K562 (cell line): ENCODE measurements at regions not wholly inside any gene's neighbourhood (a gene's known extent, or its start where the extent isn't known, plus 50 kb on each side); places are given as distances from the start of the nearest gene placed in this dataset.

Source experiments
- ATAC-seq: fragments of 200-7000 bp; cut with Tn5 transposase; 3 replicates; pipeline ENCODE4 v1.9.1; 2020; ENCODE audit warnings: moderate library complexity
- BruUV-seq: library from RNA; stranded (reverse); fragments of 400-500 nt; replicated peaks from 2 replicates; lab custom pipeline; 2021; lab: Mats Ljungman, UMichigan
- CTCF ChIA-PET: fragments of 300-600 bp; formaldehyde crosslinking; extraction: SDS; loops from one replicate; lab custom pipeline; 2021; ENCODE audit warnings: low intra/inter-chr PET ratio; lab: Yijun Ruan, JAX
- POLR2A ChIA-PET: fragments of 300-600, 350-650 bp; sonication (Branson Sonifier 250); formaldehyde crosslinking; extraction: SDS; loops from one replicate; lab custom pipeline; 2021; ENCODE audit warnings: antibody characterized with exemption, inconsistent platforms; lab: Yijun Ruan, JAX
- DNase-seq, 4 experiments: peaks; one replicate each; pipeline versions ENCODE4 v3.0.0 to v3.0.0-alpha.2; 2011 to 2018; ENCODE audit warnings: low spot score in 3 of 4, mixed read lengths in 3 of 4; ENCODE audit errors: extremely low read depth in 1 of 4
- FAIRE-seq: peaks from 2 replicates; lab custom pipeline; 2011; peaks lifted over from hg19 to GRCh38; lab: Jason Lieb, UNC
- H2AFZ ChIP-seq: 2 replicates; pipeline ENCODE4 v1.6.0; 2011; ENCODE audit warnings: low read depth, low read length, control low read depth, inconsistent platforms
- H3K27ac ChIP-seq: fragments of 200-600 bp; 3 replicates; pipeline ENCODE4 v1.8.0; 2011; ENCODE audit warnings: low read depth, mild to moderate bottlenecking, control low read depth, inconsistent platforms, low read length, moderate library complexity, mixed read lengths; ENCODE audit errors: extremely low read depth
- H3K27me3 ChIP-seq, 2 experiments: fragments of 300-600 bp in 1 of 2; 2 replicates in 1 of 2; 3 replicates in 1 of 2; pipeline versions ENCODE4 v1.6.0 to v1.8.0; 2011; ENCODE audit warnings: inconsistent platforms in 2 of 2, low read length in 2 of 2, mild to moderate bottlenecking in 1 of 2, mixed read lengths in 1 of 2, moderate library complexity in 1 of 2; ENCODE audit not compliant: control insufficient read depth in 2 of 2, insufficient read depth in 2 of 2
- H3K36me3 ChIP-seq: fragments of 300-600 bp; 3 replicates; pipeline ENCODE4 v1.8.0; 2011; ENCODE audit warnings: mild to moderate bottlenecking, low read length, inconsistent platforms; ENCODE audit not compliant: control insufficient read depth, insufficient read depth
- H3K4me1 ChIP-seq, 2 experiments: fragments of 200-600 bp in 1 of 2; replicated peaks in 1 of 2; 2 replicates in 1 of 2; 3 replicates in 1 of 2; pipeline versions ENCODE4 v1.5.1 to v1.8.0; 2011; ENCODE audit warnings: inconsistent platforms in 2 of 2, low read length in 2 of 2, mild to moderate bottlenecking in 1 of 2, mixed read lengths in 1 of 2, moderate library complexity in 1 of 2; ENCODE audit not compliant: control insufficient read depth in 2 of 2, insufficient read depth in 2 of 2
- H3K4me2 ChIP-seq: 2 replicates; pipeline ENCODE4 v1.6.1; 2011; ENCODE audit warnings: low read length, control low read depth, inconsistent platforms, mixed read lengths; ENCODE audit not compliant: insufficient read depth
- H3K4me3 ChIP-seq: fragments of 200-600 bp; sonication (generic), shearing (Covaris generic); 2 replicates; pipeline ENCODE4 v1.5.1; 2016; ENCODE audit warnings: control low read depth, inconsistent platforms
- H3K79me2 ChIP-seq: fragments of 200-600 bp; 3 replicates; pipeline ENCODE4 v1.8.0; 2011; ENCODE audit warnings: low read length, inconsistent platforms; ENCODE audit not compliant: control insufficient read depth, insufficient read depth
- H3K9ac ChIP-seq, 2 experiments: 2 replicates each; pipeline versions ENCODE4 v1.6.0 to v1.6.1; 2011; ENCODE audit warnings: low read depth in 2 of 2, low read length in 2 of 2, control low read depth in 1 of 2, inconsistent platforms in 1 of 2, mild to moderate bottlenecking in 1 of 2, mixed read lengths in 1 of 2; ENCODE audit not compliant: insufficient read depth in 1 of 2
- H3K9me1 ChIP-seq: one replicate; pipeline ENCODE4 v1.6.0; 2011; ENCODE audit warnings: inconsistent platforms, mild to moderate bottlenecking, low read length, moderate library complexity; ENCODE audit not compliant: control insufficient read depth, insufficient read depth
- H3K9me3 ChIP-seq: replicated peaks from 2 replicates; pipeline ENCODE4 v1.5.1; 2011; ENCODE audit warnings: low read depth, low read length, inconsistent platforms; ENCODE audit not compliant: control insufficient read depth, insufficient read depth
- H4K20me1 ChIP-seq: replicated peaks from 2 replicates; pipeline ENCODE4 v1.6.1; 2011; ENCODE audit warnings: low read length, inconsistent platforms, mixed read lengths; ENCODE audit not compliant: control insufficient read depth, insufficient read depth
- CEBPZ ChIP-seq: fragments of 150-350 bp; IDR thresholded peaks from 2 replicates; pipeline ENCODE4 v1.6.1; 2014; ENCODE audit warnings: low read depth, mild to moderate bottlenecking, low read length, borderline replicate concordance
- CREM ChIP-seq: IDR thresholded peaks from 2 replicates; pipeline ENCODE4 v1.6.1; 2014; ENCODE audit warnings: antibody characterized with exemption, low read depth
- KDM2B ChIP-seq: fragments of 250-450 bp; sonication (Bioruptor Pico); IDR thresholded peaks from 2 replicates; pipeline ENCODE4 v1.8.0; 2021; ENCODE audit warnings: mild to moderate bottlenecking, moderate library complexity
- MEF2A ChIP-seq: IDR thresholded peaks from 2 replicates; pipeline ENCODE4 v1.6.1; 2011; ENCODE audit warnings: low read depth, mild to moderate bottlenecking, low read length, moderate library complexity; ENCODE audit not compliant: control insufficient read depth
- MLLT1 ChIP-seq, 2 experiments: fragments of 450-650 bp; IDR thresholded peaks; 2 replicates each; pipeline ENCODE4 v1.6.1; 2016
- SIN3B ChIP-seq: fragments of 450-650 bp; IDR thresholded peaks from 2 replicates; pipeline ENCODE4 v1.6.1; 2017; ENCODE audit warnings: low read depth, mild to moderate bottlenecking, moderate library complexity
- SP1 ChIP-seq: sonication (generic); formaldehyde crosslinking; IDR thresholded peaks from 2 replicates; pipeline ENCODE4 v1.8.1; 2022; ENCODE audit warnings: mild to moderate bottlenecking, missing genetic modification reagents
- STAT6 ChIP-seq: sonication (generic); formaldehyde crosslinking; IDR thresholded peaks from 2 replicates; pipeline ENCODE4 v1.8.1; 2023; ENCODE audit warnings: mild to moderate bottlenecking, missing genetic modification reagents
- SUPT5H ChIP-seq: fragments of 450-650 bp; IDR thresholded peaks from 2 replicates; pipeline ENCODE4 v1.6.1; 2016
- TEAD1 ChIP-seq, 2 experiments: fragments of 450-650 bp in 1 of 2; sonication (generic) in 1 of 2; formaldehyde crosslinking; IDR thresholded peaks; 2 replicates each; pipeline versions ENCODE4 v1.4.0 to v1.8.0; 2020 to 2022; ENCODE audit warnings: mild to moderate bottlenecking in 2 of 2, missing genetic modification reagents in 1 of 2
- ZKSCAN3 ChIP-seq: fragments of 250-450 bp; sonication (Bioruptor Pico); IDR thresholded peaks from 2 replicates; pipeline ENCODE4 v1.4.0; 2020
- ZNF197 ChIP-seq: fragments of 200-800 bp; sonication (Bioruptor generic); IDR thresholded peaks from 2 replicates; pipeline ENCODE4 v1.6.1; 2016; ENCODE audit warnings: low read depth, missing genetic modification characterization, missing compliant biosample characterization
- ZNF699 ChIP-seq: fragments of 250-450 bp; sonication (Bioruptor Pico); IDR thresholded peaks from 2 replicates; pipeline ENCODE4 v1.8.0; 2021; ENCODE audit warnings: mild to moderate bottlenecking, moderate library complexity; ENCODE audit not compliant: insufficient replicate concordance
- ZZZ3 ChIP-seq: fragments of 450-650 bp; IDR thresholded peaks from 2 replicates; pipeline ENCODE4 v1.6.1; 2016; ENCODE audit warnings: antibody characterized with exemption, mild to moderate bottlenecking, moderate library complexity
- WGBS: fragments of 100-300 bp; shearing (Covaris generic); methylation state at CpG from one replicate; pipeline ENCODE4 v1.1.6; 2016; ENCODE audit warnings: low coverage, mixed read lengths; ENCODE audit not compliant: insufficient coverage; ENCODE audit errors: missing lambda C conversion rate; 5-methylcytosine and 5-hydroxymethylcytosine counted together
- in situ Hi-C: fragments of 300-500 bp; cut with MboI; formaldehyde crosslinking; loops from 4 replicates; pipeline ENCODE4 v1.15.0; 2018; ENCODE audit warnings: inconsistent platforms, mixed read lengths
- intact Hi-C: fragments of 100-400 bp; cut with micrococcal nuclease; formaldehyde crosslinking; loops from 2 replicates; pipeline ENCODE4 v1.14.2; 2022
- TF ChIP-seq, protein P1 (sequence below): fragments of 450-650 bp; formaldehyde crosslinking; IDR thresholded peaks from 2 replicates; pipeline ENCODE4 v1.4.0; 2020; ENCODE audit warnings: mild to moderate bottlenecking, mixed read lengths

DNA sequence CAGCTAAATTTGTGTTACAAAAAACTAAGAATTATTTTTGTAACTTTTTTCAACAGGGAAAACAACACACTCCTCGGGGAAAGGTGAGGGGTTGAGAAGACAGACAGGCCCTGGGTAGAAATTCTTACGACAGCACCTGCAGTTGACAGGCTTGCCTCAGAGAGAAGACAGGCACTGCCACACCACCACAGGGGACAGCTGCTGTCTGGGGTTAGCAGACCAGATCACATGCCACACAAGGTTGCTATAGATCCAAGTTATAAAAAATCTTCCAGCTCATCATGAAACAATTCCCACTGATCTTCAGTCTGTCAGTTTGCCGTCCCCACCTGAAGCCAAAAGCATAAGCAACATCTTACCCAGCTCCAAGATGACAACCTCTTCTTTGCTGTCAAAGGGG, 143.2 kb upstream of the ZCCHC13 start:
- no peak overlapping the region for H3K27ac ChIP-seq
- 0% methylated on average over 3 of the region's 3 CpGs for WGBS
- TF ChIP-seq STAT6 (CRISPR knock-in tag) (no peak), ZZZ3 (no peak), ZNF197 (CRISPR knock-in tag) (no peak), TEAD1 (CRISPR knock-in tag; IDR thresholded peaks at IDR 0.05) (no peak), SP1 (CRISPR knock-in tag) (no peak), MLLT1 (IDR thresholded peaks at IDR 0.05) (no peak), CREM (no peak), ZNF699 (CRISPR knock-in tag) (no peak), SIN3B (no peak), SUPT5H (no peak), ZKSCAN3 (CRISPR knock-in tag) (no peak), CEBPZ (no peak), KDM2B (CRISPR knock-in tag) (no peak), MEF2A (no peak)
- TF ChIP-seq, protein P1, sequence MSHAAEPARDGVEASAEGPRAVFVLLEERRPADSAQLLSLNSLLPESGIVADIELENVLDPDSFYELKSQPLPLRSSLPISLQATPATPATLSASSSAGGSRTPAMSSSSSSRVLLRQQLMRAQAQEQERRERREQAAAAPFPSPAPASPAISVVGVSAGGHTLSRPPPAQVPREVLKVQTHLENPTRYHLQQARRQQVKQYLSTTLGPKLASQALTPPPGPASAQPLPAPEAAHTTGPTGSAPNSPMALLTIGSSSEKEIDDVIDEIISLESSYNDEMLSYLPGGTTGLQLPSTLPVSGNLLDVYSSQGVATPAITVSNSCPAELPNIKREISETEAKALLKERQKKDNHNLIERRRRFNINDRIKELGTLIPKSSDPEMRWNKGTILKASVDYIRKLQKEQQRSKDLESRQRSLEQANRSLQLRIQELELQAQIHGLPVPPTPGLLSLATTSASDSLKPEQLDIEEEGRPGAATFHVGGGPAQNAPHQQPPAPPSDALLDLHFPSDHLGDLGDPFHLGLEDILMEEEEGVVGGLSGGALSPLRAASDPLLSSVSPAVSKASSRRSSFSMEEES (CRISPR knock-in tag) = no peak

More for the DNA sequence above, 143.2 kb upstream of the ZCCHC13 start:
- Histone ChIP-seq H3K27me3 (0 out of 5 replicates have a peak, but pooled peaks cover 0 to 4% of the 10 kb centered on the region in 2 experiments), H3K9ac (no peak overlapping the region), H3K4me1 (no peaks in the 10 kb centered on the region), H3K36me3 (no peaks in the 10 kb centered on the region), H3K4me2 (no peak overlapping the region), H3K79me2 (no peaks in the 10 kb centered on the region), H4K20me1 (no peaks in the 10 kb centered on the region), H3K4me3 (no peak overlapping the region), H2AFZ (no peak overlapping the region), H3K9me1 (no peaks in the 10 kb centered on the region), H3K9me3 (no peaks in the 10 kb centered on the region)
- no peak for ATAC-seq
- DNase-seq = no peak
- no TSS peak for BruUV-seq
- FAIRE-seq = no peak
- ChIA-PET POLR2A (interaction anchor here (0.6 to 1.2 kb wide), 2 partner anchors 13 to 1449 kb away, joined by 3 read pairs; no protein-coding TSS in a partner anchor), CTCF (no interaction called here)
- intact Hi-C loops = no loop called here
- in situ Hi-C loops = no loop called here
